Astrocyte (in vitro differentiated cells and primary cell): ENCODE measurements at regions not wholly inside any gene's neighbourhood (a gene's known extent, or its start where the extent isn't known, plus 50 kb on each side); places are given as distances from the start of the nearest gene placed in this dataset.

Source experiments
- EZH2 ChIP-seq: IDR thresholded peaks from 2 replicates; pipeline ENCODE4 v1.6.1; 2012; ENCODE audit warnings: mild to moderate bottlenecking, low read length, inconsistent platforms; ENCODE audit not compliant: insufficient read depth
- TF ChIP-seq, protein P1 (sequence below): IDR thresholded peaks from 2 replicates; pipeline ENCODE4 v1.5.1; 2011; ENCODE audit warnings: low read depth, mild to moderate bottlenecking, inconsistent platforms, low read length, moderate library complexity; ENCODE audit not compliant: insufficient read depth

DNA sequence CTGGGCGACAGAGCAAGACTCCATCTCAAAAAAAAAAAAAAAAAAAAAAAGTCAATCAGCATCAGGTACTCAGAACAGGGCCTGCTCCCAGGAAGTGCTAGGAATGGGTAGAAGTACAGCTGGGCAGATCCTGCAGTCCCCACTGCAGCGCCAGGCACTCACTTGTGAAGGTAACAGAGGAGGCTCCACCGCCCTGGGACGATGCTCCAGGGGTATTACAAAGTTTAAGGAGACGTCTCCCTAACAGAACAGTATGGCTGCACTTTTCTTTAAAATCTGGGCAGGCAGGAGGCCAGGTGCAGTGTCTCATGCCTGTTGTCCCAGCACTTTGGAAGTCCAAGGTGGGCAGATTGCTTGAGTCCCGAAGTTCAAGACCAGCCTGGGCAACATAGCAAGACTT is 1449.0 kb downstream of the BRD1 start:
- TF ChIP-seq, protein P1, sequence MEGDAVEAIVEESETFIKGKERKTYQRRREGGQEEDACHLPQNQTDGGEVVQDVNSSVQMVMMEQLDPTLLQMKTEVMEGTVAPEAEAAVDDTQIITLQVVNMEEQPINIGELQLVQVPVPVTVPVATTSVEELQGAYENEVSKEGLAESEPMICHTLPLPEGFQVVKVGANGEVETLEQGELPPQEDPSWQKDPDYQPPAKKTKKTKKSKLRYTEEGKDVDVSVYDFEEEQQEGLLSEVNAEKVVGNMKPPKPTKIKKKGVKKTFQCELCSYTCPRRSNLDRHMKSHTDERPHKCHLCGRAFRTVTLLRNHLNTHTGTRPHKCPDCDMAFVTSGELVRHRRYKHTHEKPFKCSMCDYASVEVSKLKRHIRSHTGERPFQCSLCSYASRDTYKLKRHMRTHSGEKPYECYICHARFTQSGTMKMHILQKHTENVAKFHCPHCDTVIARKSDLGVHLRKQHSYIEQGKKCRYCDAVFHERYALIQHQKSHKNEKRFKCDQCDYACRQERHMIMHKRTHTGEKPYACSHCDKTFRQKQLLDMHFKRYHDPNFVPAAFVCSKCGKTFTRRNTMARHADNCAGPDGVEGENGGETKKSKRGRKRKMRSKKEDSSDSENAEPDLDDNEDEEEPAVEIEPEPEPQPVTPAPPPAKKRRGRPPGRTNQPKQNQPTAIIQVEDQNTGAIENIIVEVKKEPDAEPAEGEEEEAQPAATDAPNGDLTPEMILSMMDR, result no peak
- no peak for TF ChIP-seq EZH2
